ENCODE measurements at regions not wholly inside any gene's neighbourhood (a gene's known extent, or its start where the extent isn't known, plus 50 kb on each side); places are given as distances from the start of the nearest gene placed in this dataset.

DNA sequence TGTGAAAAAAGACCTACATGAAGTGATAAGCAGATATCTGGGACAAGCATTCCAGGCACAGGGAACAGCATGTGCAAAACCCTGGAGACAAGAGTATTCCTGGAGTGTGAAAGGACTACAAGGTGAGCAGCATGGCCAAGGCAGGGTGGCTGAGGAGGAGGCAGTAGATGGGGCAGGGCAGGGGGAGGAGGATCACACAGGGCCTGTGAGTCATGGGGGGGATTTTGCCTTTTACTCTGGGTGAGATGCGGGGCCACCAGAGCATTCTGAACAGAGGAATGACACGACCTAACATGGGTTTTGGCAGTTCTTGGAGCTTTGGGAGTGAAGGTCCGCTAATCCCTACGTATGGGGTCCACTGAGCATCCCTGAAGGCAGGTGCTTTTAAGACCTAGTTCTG, 69.8 kb upstream of the CCN6 start:
- no peak for DNase-seq (ENCODE audit: low spot score)
- Mint-ChIP-seq H3K4me1 (ENCODE audit: unreplicated experiment) (peaks cover 12% of the 10 kb centered on the region), H3K4me3 (ENCODE audit: unreplicated experiment) (no peak overlapping the region), H3K27ac (ENCODE audit: unreplicated experiment) (no peak overlapping the region), H3K9me3 (ENCODE audit: unreplicated experiment) (no peaks in the 10 kb centered on the region), H3K36me3 (ENCODE audit: low read depth, unreplicated experiment) (no peaks in the 10 kb centered on the region), H3K27me3 (ENCODE audit: unreplicated experiment) (no peaks in the 10 kb centered on the region)
- TF ChIP-seq, protein P1, sequence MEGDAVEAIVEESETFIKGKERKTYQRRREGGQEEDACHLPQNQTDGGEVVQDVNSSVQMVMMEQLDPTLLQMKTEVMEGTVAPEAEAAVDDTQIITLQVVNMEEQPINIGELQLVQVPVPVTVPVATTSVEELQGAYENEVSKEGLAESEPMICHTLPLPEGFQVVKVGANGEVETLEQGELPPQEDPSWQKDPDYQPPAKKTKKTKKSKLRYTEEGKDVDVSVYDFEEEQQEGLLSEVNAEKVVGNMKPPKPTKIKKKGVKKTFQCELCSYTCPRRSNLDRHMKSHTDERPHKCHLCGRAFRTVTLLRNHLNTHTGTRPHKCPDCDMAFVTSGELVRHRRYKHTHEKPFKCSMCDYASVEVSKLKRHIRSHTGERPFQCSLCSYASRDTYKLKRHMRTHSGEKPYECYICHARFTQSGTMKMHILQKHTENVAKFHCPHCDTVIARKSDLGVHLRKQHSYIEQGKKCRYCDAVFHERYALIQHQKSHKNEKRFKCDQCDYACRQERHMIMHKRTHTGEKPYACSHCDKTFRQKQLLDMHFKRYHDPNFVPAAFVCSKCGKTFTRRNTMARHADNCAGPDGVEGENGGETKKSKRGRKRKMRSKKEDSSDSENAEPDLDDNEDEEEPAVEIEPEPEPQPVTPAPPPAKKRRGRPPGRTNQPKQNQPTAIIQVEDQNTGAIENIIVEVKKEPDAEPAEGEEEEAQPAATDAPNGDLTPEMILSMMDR (IDR thresholded peaks at IDR 0.05; ENCODE audit: unreplicated experiment) = no peak

DNA sequence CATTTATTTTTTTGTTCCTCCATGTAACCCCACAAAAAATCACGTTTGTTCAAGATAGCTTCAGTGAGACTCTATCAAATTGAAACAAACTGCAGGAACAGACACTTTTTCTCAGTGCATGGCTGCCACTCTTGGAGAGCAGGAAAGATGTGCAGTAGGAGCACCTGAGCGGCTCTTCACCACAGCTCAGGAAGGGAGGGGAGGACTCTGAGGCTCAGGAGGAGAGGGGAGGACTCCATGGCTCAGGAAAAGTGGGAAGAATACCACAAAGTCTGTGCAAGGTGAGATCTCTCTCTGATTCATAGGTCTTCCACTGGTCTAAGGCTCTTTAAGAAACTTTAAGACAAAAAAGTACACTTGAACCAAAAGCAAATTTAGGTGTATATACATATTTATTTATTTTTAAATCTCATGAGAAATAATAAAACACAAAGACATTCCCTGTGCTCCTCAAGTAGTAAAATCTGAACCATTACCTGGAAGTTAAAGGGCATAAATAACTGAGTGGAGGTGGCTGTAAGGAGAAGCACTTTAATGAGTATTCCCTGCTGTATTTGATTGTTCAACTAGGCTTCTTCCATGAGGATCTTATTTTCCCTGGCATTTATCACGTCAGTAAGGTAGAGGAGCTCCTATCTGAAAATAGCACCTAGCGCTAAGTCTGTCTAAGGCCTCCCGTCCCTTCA, 69.2 kb upstream of the CCN6 start:
- no peak overlapping the region for H3K4me3 Mint-ChIP-seq (ENCODE audit: unreplicated experiment)
- no peaks in the 10 kb centered on the region for H3K36me3 Mint-ChIP-seq (ENCODE audit: low read depth, unreplicated experiment)
- H3K9me3 Mint-ChIP-seq (ENCODE audit: unreplicated experiment) = no peaks in the 10 kb centered on the region
- TF ChIP-seq, protein P1 (IDR thresholded peaks at IDR 0.05; ENCODE audit: unreplicated experiment) = no peak
- no peak for DNase-seq (ENCODE audit: low spot score)
- H3K4me1 Mint-ChIP-seq (ENCODE audit: unreplicated experiment) = peaks cover 18% of the 10 kb centered on the region
- H3K27ac Mint-ChIP-seq (ENCODE audit: unreplicated experiment) = peak overlapping the region; percentile 16
- no peaks in the 10 kb centered on the region for H3K27me3 Mint-ChIP-seq (ENCODE audit: unreplicated experiment)

DNA sequence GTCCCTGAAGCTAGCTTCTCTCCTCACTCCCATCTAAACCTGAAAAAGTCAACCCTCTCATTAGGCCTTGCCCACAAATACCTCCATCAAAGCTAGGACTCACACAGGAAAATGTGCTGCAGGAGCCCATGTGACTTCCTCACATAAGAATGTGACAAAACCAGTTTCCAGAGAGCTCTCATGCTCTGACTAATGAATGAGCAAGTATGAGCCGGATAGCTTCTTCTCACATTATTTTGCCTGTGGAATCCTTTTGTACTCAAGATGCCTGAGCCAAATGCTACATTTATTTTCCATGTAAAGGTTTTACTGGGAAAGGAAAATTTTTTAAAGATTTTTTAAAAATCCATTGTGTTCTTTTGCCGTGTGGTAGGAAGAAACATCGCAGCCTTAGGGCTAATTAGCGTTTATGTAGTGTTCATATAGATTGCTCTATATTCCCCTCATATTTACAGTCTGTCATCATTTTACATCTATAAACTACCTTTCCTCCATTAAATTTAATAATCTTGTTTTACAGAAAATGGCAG, 68.6 kb upstream of the CCN6 start:
- Mint-ChIP-seq H3K36me3 (ENCODE audit: low read depth, unreplicated experiment) (no peaks in the 10 kb centered on the region), H3K4me3 (ENCODE audit: unreplicated experiment) (no peak overlapping the region), H3K4me1 (ENCODE audit: unreplicated experiment) (peaks cover 23% of the 10 kb centered on the region), H3K27ac (ENCODE audit: unreplicated experiment) (peak overlapping the region; percentile 16), H3K9me3 (ENCODE audit: unreplicated experiment) (no peaks in the 10 kb centered on the region), H3K27me3 (ENCODE audit: unreplicated experiment) (no peaks in the 10 kb centered on the region)
- TF ChIP-seq, protein P1 (IDR thresholded peaks at IDR 0.05; ENCODE audit: unreplicated experiment) = no peak
- no peak for DNase-seq (ENCODE audit: low spot score)

DNA sequence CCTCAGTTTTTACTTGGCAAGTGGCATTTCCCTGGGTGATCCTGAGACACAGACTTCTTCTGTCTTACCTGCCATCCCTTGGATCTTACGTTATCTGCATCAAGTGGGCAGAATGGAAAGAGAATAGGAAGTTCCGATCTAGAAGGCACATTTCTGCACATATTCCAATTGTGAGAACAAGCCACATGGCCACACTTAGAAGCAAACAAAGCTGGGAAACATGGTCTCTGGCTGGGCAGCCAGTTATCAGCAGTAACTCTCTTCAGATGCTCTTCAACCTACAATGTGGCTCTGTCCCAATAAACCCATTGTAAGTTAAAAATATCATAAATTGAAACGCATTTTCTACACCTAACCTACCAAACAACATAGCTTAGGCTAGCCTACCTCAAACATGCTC, 67.3 kb upstream of the CCN6 start:
- Mint-ChIP-seq H3K36me3 (ENCODE audit: low read depth, unreplicated experiment) (no peaks in the 10 kb centered on the region), H3K27ac (ENCODE audit: unreplicated experiment) (no peak overlapping the region), H3K4me1 (ENCODE audit: unreplicated experiment) (peaks cover 23% of the 10 kb centered on the region), H3K4me3 (ENCODE audit: unreplicated experiment) (no peak overlapping the region), H3K9me3 (ENCODE audit: unreplicated experiment) (no peaks in the 10 kb centered on the region), H3K27me3 (ENCODE audit: unreplicated experiment) (peaks cover 2% of the 10 kb centered on the region)
- no peak for DNase-seq (ENCODE audit: low spot score)
- TF ChIP-seq, protein P1 (IDR thresholded peaks at IDR 0.05; ENCODE audit: unreplicated experiment) = no peak

DNA sequence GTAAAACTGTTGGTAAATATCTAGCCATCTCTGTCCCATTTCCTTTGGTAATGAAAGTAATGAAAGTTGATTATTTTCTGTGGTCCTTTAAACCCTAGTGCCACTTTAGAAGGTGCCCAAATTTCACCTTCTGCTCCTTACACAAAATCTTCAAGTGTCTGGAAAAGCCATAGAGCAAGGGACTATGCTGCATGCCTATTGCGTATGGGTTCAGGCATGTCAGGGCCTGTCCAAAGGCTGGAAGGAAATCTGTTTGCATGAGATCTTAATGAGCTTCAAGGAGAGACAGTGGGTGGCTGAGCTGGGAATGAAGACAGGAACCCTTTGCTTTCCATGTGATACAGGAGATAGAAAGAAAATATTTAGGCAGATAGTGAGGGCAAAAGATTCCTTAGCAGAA, 66.6 kb upstream of the CCN6 start:
- H3K27me3 Mint-ChIP-seq (ENCODE audit: unreplicated experiment) = peaks cover 2% of the 10 kb centered on the region
- no peaks in the 10 kb centered on the region for H3K9me3 Mint-ChIP-seq (ENCODE audit: unreplicated experiment)
- no peak overlapping the region for H3K4me3 Mint-ChIP-seq (ENCODE audit: unreplicated experiment)
- DNase-seq (ENCODE audit: low spot score) = no peak
- peaks cover 23% of the 10 kb centered on the region for H3K4me1 Mint-ChIP-seq (ENCODE audit: unreplicated experiment)
- no peaks in the 10 kb centered on the region for H3K36me3 Mint-ChIP-seq (ENCODE audit: low read depth, unreplicated experiment)
- TF ChIP-seq, protein P1 (IDR thresholded peaks at IDR 0.05; ENCODE audit: unreplicated experiment) = no peak
- H3K27ac Mint-ChIP-seq (ENCODE audit: unreplicated experiment) = peak overlapping the region; percentile 15

Measured in endothelial cell (in vitro differentiated cells).